ENCODE measurements at regions not wholly inside any gene's neighbourhood (a gene's known extent, or its start where the extent isn't known, plus 50 kb on each side); places are given as distances from the start of the nearest gene placed in this dataset.

GRCh38 chr1:18057623-18058022, 50.0 kb upstream of the IGSF21 start:
- TF ChIP-seq CTCF (conservative IDR thresholded peaks at IDR 0.05; ENCODE audit: low read length): no peak
- no peak for TF ChIP-seq EZH2phosphoT487 (IDR thresholded peaks at IDR 0.05; ENCODE audit: borderline replicate concordance)
